ENCODE measurements at regions not wholly inside any gene's neighbourhood (a gene's known extent, or its start where the extent isn't known, plus 50 kb on each side); places are given as distances from the start of the nearest gene placed in this dataset.

DNA sequence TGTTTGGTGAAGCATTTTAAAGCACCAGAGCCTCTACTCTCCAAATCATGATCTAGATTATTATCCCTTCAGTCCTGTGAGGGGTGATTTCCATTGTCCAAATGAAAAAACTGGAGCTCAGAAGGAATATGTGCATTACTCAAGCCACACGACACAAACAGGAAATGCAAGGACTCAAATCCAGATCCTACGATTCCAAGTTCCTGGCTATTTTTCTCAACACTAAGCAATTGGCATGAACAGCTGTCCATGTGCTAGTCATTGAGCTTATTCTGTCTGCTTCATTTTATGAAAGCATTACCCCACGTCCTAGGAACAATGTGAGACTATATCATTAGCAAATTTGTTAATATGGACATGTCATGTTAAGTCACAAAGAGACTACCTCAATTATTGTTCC is 273.1 kb upstream of the LYPLAL1 start:
- no peak overlapping the region for H2AFZ ChIP-seq (ENCODE audit: control insufficient read depth, low read depth, low read length)
- intact Hi-C loops (cut with micrococcal nuclease; ENCODE audit: unreplicated experiment), result no loop called here
- in situ Hi-C loops (cut with MboI), result no loop called here
- H4K20me1 ChIP-seq (ENCODE audit: control insufficient read depth, insufficient read depth), result no peaks in the 10 kb centered on the region
- H3K27ac ChIP-seq (ENCODE audit: control insufficient read depth, insufficient read depth), result no peak overlapping the region
- H3K4me1 ChIP-seq (ENCODE audit: control insufficient read depth, insufficient read depth, low read length), result no peaks in the 10 kb centered on the region
- H3K4me3 ChIP-seq, result no peak overlapping the region
- CTCF ChIA-PET, result no interaction called here
- no peak overlapping the region for H3K9ac ChIP-seq (ENCODE audit: control insufficient read depth, insufficient read depth, low read length)
- no peaks in the 10 kb centered on the region for H3K27me3 ChIP-seq (replicated peaks in 1 of 2; ENCODE audit: control insufficient read depth in 2 of 2, insufficient read depth in 2 of 2, low read length in 1 of 2)
- 44% methylated on average over 3 of the region's 3 CpGs for WGBS (ENCODE audit: insufficient coverage, insufficient replicate concordance, low lambda C conversion rate, missing lambda C conversion rate)
- FAIRE-seq (no peak), ATAC-seq (no peak), DNase-seq (ENCODE audit: low read depth, low spot score) (no peak)
- SMC1A ChIA-PET (ENCODE audit: uncharacterized antibody, unreplicated experiment), result no interaction called here
- no TSS peak for BruUV-seq (replicated peaks)
- no peaks in the 10 kb centered on the region for H3K36me3 ChIP-seq (ENCODE audit: control insufficient read depth in 2 of 2, insufficient read depth in 2 of 2, low read length in 1 of 2)
- TF ChIP-seq RELA (IDR thresholded peaks at IDR 0.05; ENCODE audit: borderline replicate concordance, partially characterized antibody) (no peak), RBBP5 (conservative IDR thresholded peaks at IDR 0.05) (no peak), PAX8 (IDR thresholded peaks at IDR 0.05) (no peak), PBX3 (IDR thresholded peaks at IDR 0.05; ENCODE audit: insufficient replicate concordance, low read depth, low read length) (no peak), ZNF384 (IDR thresholded peaks at IDR 0.05; ENCODE audit: borderline replicate concordance, low read depth, low read length) (no peak), IKZF1 (conservative IDR thresholded peaks at IDR 0.05) (no peak), FOS (IDR thresholded peaks at IDR 0.05; ENCODE audit: borderline replicate concordance, extremely low read depth, insufficient read length) (no peak), ZNF24 (IDR thresholded peaks at IDR 0.05) (no peak)
- POLR2A ChIA-PET, result no interaction called here
- no peaks in the 10 kb centered on the region for H3K9me3 ChIP-seq (replicated peaks; ENCODE audit: control insufficient read depth, insufficient read depth, low read length)
- RAD21 ChIA-PET (ENCODE audit: unreplicated experiment), result no interaction called here
- H3K4me2 ChIP-seq (ENCODE audit: control insufficient read depth, insufficient read depth), result no peak overlapping the region
- H3K79me2 ChIP-seq (ENCODE audit: control insufficient read depth, insufficient read depth, low read length), result no peaks in the 10 kb centered on the region

GRCh38 chr1:218904416-218904815 is 269.3 kb upstream of the LYPLAL1 start:
- H3K27me3 ChIP-seq (replicated peaks in 1 of 2; ENCODE audit: control insufficient read depth in 2 of 2, insufficient read depth in 2 of 2, low read length in 1 of 2), result no peaks in the 10 kb centered on the region
- H3K79me2 ChIP-seq (ENCODE audit: control insufficient read depth, insufficient read depth, low read length), result no peaks in the 10 kb centered on the region
- no peaks in the 10 kb centered on the region for H4K20me1 ChIP-seq (ENCODE audit: control insufficient read depth, insufficient read depth)
- no peak for FAIRE-seq
- SMC1A ChIA-PET (ENCODE audit: uncharacterized antibody, unreplicated experiment), result interaction anchor here (1.2 kb wide), 1 partner anchor 13 kb away, joined by 4 read pairs; no protein-coding TSS in a partner anchor
- 0% methylated on average over 1 of the region's 1 CpG for WGBS (ENCODE audit: insufficient coverage, insufficient replicate concordance, low lambda C conversion rate, missing lambda C conversion rate)
- H3K9ac ChIP-seq (ENCODE audit: control insufficient read depth, insufficient read depth, low read length), result no peak overlapping the region
- no peak overlapping the region for H3K4me2 ChIP-seq (ENCODE audit: control insufficient read depth, insufficient read depth)
- CTCF ChIA-PET, result no interaction called here
- in situ Hi-C loops (cut with MboI) (no loop called here), intact Hi-C loops (cut with micrococcal nuclease; ENCODE audit: unreplicated experiment) (no loop called here)
- POLR2A ChIA-PET, result no interaction called here
- no peak overlapping the region for H3K27ac ChIP-seq (ENCODE audit: control insufficient read depth, insufficient read depth)
- H2AFZ ChIP-seq (ENCODE audit: control insufficient read depth, low read depth, low read length), result no peak overlapping the region
- RAD21 ChIA-PET (ENCODE audit: unreplicated experiment), result no interaction called here
- no peak for DNase-seq (ENCODE audit: low read depth, low spot score)
- H3K9me3 ChIP-seq (replicated peaks; ENCODE audit: control insufficient read depth, insufficient read depth, low read length), result no peaks in the 10 kb centered on the region
- no peak for ATAC-seq
- no peaks in the 10 kb centered on the region for H3K4me1 ChIP-seq (ENCODE audit: control insufficient read depth, insufficient read depth, low read length)
- no peak overlapping the region for H3K4me3 ChIP-seq
- BruUV-seq (replicated peaks), result no TSS peak
- H3K36me3 ChIP-seq (ENCODE audit: control insufficient read depth in 2 of 2, insufficient read depth in 2 of 2, low read length in 1 of 2), result no peaks in the 10 kb centered on the region
- TF ChIP-seq YY1 (IDR thresholded peaks at IDR 0.05; ENCODE audit: low read depth, low read length) (no peak), TAF1 (IDR thresholded peaks at IDR 0.05; ENCODE audit: borderline replicate concordance, low read depth, low read length) (no peak), E4F1 (IDR thresholded peaks at IDR 0.05; ENCODE audit: borderline replicate concordance, partially characterized antibody) (no peak)
- TF ChIP-seq, protein P1, sequence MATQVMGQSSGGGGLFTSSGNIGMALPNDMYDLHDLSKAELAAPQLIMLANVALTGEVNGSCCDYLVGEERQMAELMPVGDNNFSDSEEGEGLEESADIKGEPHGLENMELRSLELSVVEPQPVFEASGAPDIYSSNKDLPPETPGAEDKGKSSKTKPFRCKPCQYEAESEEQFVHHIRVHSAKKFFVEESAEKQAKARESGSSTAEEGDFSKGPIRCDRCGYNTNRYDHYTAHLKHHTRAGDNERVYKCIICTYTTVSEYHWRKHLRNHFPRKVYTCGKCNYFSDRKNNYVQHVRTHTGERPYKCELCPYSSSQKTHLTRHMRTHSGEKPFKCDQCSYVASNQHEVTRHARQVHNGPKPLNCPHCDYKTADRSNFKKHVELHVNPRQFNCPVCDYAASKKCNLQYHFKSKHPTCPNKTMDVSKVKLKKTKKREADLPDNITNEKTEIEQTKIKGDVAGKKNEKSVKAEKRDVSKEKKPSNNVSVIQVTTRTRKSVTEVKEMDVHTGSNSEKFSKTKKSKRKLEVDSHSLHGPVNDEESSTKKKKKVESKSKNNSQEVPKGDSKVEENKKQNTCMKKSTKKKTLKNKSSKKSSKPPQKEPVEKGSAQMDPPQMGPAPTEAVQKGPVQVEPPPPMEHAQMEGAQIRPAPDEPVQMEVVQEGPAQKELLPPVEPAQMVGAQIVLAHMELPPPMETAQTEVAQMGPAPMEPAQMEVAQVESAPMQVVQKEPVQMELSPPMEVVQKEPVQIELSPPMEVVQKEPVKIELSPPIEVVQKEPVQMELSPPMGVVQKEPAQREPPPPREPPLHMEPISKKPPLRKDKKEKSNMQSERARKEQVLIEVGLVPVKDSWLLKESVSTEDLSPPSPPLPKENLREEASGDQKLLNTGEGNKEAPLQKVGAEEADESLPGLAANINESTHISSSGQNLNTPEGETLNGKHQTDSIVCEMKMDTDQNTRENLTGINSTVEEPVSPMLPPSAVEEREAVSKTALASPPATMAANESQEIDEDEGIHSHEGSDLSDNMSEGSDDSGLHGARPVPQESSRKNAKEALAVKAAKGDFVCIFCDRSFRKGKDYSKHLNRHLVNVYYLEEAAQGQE (IDR thresholded peaks at IDR 0.05; ENCODE audit: low read depth, low read length), result no peak

All from GM12878 (cell line).